GM18873 (cell line): ENCODE measurements at regions not wholly inside any gene's neighbourhood (a gene's known extent, or its start where the extent isn't known, plus 50 kb on each side); places are given as distances from the start of the nearest gene placed in this dataset.
"Not testable (repeated sequence)": the region's sequence is repeated elsewhere in the genome, so short reads cannot be mapped to it uniquely, and the experiment has no call there.

ENCODE experiments used
- ATAC-seq: cut with Tn5 transposase; IDR thresholded peaks from one replicate; pipeline ENCODE4 v1.9.1; 2021; ENCODE audit warnings: mild to moderate bottlenecking, moderate library complexity, moderate number of reproducible peaks; ENCODE audit not compliant: unreplicated experiment, low FRiP score

DNA sequence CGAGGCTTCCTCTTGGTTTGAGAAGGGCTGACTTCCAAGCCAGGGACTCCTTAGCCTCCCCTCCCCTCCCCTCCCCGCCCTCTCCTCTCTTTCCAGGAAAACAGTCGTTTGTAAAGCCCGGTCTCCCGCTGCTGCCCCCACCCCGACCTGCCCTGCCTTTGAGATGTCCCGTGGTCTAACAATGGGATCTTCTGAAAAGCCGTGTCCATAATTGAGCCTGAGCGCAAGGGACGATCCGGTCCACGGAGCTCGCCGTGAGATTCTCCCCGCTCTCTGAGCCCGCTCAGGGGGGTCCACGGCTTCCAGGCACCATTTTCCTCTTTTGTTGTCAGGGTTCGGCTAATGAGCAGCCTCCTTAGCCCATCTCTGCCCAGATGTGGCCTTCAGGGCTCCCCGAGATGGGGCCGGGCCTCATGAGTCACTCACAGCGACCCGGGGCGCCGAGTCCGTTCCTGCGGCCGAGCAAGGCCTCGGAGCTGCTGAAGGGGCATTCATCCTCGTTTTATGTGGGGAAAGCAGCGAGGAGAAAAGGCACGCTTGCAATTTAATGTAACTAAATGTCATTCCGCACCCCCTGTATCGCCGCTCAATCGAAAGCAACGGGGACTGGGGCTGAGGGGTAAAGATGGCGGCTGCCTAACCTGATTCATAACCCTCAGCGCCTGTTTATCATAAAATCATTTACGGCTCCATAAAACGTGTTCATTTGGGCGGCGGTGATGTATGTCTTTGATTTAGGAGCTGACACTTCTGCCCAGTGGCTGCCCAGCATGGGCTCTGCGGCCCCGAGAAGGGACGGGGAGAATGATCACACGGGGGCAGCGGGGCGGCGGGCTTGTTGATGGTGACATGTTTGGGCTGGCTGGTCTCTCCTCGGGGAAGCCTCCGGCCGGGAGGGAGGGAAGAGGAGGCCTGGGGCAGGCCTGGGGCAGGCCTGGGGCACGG lies 232.6 kb upstream of the C1orf174 start:
- no peak for ATAC-seq

DNA sequence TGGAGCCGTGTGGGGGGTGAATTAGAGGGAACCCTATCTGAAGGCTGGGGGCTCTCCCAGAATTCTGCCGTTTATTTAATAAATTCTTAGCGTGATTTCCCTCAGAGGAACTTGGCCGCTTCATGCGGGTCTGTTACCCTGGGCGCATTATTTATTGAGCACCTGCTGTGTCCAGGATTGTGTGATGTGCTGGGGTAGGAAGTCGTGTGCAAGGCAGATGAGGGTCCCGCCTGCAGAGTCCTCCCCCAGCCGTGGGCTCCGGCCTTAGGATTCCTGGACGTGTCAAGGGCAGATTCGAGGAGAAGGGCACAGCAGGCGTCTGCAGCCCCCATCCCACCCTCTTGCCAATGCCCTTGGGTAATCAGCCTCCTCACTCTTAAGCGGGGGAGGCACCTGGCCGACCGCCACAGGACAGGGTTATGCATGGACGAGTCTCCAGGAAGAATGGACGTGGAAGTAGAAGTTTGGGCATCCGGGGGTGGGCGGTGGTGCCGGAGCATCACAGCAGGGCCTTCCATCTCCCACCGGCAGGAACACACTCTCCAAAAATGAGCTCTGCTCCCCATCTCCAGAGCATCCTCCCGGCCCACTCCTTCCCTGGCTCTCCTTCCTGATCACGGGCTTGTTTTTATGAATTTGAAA lies 233.3 kb upstream of the C1orf174 start:
- no peak for ATAC-seq

DNA sequence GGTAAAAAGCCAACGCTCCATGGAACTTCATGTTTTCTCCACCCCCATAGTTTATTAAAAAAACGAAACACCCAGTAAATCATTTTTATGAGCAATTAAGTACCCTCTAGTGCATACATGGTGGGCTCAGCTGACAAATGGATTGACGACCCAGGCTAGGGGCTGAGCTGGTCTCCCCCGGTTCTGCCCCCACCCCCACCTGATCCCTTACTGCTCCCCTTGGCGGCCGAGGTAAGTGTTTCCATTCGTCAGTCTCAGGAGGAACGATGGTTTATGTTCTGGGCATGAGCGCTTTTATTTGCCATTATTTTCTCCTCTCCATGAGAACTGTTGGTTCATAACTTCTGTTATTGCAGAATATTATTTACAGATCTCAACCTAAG lies 233.9 kb upstream of the C1orf174 start:
- ATAC-seq: no peak

DNA sequence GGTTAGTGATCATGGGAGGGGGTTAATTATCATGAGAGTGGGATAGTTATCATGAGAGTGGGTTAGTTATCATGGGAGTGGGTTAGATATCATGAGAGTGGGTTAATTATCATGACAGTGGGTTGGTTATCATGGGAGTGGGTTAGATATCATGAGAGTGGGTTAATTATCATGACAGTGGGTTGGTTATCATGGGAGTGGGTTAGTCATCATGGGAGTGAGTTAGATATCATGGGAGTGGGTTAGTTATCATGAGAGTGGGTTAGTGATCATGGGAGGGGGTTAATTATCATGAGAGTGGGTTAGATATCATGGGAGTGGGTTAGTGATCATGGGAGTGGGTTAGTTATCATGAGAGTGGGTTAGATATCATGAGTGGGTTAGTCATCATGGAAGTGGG lies 235.8 kb upstream of the C1orf174 start:
- ATAC-seq: not testable (repeated sequence)

DNA sequence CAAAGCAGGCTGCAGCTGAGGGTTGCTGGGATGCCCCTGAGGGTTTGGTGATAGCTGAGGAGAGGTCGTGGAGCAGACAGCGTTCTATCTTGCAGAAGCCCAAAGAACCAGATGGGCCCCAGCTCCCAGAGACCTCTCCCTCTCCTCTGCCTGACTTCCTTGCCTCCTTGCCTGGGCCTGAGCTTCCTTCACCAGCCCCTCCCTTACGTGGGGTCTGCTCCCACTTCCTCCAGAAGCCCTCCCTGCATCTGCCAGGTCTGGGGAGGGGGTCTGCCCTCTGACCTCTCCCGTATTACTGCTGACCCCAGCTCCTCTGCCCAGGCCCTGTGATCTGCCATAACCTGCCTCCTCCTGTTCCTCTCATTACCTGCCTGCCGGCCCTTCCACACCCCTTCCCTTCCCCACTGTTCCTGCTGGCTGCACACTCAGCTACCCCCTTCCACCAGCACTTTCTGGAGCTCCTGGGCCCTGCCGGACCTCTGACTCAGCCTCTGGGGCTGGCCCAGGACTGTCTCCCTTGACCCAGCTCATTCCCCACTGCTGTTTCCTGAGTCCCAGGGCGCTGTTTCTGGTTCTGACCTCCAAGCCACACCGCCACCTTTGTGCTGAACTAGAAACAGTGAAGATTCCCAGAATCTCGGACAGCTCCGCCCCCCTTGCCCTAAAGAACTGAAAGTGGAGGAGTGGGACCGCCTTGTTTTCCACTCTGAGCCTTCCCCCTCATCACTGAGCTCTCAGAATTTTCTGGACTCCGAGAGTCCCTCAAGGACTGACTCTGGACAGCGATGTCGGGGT lies 237.7 kb upstream of the C1orf174 start:
- no peak for ATAC-seq

DNA sequence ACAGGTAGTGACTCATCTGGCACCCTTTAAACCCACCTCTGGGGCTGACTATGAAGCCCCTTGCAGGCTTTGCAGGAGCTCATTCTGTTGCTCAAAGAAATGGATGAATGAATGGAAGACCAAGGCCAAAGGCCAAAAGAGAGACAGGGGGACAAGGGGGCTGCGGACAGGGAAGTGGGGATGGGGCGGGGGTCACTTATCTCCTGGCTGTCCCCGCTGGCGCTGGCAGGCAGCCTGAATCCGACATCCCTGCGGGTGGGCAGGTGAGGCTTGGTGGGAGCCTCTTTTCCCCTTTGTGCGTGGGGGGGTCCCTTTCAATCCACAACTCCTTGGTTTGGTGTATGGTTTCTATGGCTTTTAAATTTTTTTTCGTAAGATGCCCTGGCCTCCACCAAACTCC lies 239.6 kb upstream of the C1orf174 start:
- ATAC-seq: no peak

DNA sequence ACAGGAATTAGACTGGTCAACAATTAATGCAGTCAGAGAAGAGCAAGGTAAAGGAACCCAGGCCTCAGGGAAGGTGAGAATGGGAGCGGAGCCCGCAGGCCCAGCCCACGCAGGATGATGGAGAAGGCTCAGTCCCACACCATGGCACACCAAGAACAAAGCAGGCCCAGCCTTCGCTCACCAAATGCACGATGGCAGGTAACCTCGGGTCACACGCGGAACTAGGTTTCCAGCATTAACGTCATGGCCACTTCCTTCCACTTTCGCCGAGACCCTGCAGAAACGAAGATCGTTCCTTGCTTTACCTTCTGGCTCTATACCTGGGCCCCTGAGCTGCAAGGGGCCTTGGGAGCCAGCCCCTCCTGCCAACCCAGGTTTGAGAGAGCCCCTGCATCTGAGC lies 240.2 kb upstream of the C1orf174 start:
- ATAC-seq: no peak

DNA sequence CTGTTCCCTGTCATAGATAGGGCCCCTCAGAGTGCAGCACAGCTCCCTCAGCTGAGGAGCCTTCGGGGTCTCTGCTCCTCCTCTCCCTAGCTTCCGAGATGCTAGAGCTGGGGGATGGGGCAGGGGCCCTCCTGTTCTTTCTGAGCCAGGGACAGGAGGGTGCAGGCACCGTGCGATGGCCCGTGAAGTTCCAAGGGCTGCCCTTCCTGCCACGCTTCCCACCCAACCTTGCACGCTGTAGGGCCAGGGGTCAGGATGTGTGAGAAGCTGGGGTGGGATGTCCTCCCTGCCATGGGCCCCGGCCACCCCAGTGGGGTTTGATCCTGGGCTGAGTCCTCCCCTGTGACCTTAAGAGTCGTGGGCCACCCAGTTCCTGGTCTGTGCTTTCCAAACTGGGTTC lies 240.7 kb upstream of the C1orf174 start:
- no peak for ATAC-seq

DNA sequence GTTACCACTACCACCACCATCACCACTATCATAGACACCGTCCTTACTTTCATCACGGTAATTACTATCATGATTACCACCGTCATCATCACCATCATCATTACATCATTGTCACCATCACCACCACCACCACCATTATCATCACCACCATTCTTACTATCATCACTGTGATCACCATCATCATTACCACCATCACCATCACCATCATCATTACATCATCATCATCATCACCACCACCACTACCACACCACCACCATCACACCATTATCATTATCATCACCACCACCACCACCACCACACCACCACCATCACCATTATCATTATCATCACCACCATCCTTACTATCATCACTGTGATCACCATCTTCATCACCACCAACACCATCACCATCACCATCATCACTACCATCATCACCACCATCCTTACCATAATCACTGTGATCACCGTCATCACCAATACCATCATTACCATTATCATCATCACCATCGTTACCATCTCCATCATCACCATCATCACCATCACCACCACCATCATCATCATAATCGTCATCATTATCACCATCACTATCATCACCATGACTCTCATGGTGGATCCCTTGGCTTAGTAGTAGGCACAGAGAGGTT lies 244.4 kb upstream of the C1orf174 start:
- no peak for ATAC-seq

DNA sequence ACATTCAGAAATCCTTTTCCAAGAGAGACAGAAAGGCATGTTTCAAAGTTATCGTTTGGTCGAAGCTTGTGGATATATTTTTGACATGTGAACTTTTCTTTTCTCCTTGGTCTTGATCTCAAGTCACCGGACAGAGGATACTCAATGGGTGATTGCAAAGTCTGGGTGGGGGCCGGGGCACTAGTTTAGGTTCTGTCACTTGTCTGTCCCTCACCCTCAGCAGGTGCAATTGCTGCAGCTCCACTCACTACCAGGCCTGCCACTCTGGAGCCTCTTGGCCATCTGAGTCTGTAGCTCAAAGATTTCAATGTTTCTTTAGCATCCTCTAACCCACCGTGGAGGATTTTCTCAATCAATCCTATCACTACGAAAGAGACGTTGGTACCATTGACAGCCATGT lies 246.0 kb upstream of the C1orf174 start:
- ATAC-seq: no peak

DNA sequence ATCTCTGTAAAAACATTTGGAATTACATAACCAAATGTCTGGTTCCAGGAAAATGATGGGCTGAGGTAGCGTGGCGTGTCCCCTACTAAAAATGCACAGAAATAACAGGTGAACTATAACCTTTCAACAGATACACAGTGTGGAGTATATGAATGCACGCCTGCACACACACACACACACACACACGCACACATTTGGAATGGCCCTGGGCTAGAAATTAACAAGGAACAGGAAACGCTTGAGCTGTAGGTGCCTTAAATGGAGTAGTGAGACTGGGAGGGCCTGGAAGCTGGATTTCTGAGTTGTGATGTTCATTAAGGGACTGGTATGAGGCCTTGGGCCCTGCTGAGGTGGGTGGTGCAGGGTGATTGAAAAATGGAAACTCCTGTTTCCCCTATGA lies 246.5 kb upstream of the C1orf174 start:
- no peak for ATAC-seq

DNA sequence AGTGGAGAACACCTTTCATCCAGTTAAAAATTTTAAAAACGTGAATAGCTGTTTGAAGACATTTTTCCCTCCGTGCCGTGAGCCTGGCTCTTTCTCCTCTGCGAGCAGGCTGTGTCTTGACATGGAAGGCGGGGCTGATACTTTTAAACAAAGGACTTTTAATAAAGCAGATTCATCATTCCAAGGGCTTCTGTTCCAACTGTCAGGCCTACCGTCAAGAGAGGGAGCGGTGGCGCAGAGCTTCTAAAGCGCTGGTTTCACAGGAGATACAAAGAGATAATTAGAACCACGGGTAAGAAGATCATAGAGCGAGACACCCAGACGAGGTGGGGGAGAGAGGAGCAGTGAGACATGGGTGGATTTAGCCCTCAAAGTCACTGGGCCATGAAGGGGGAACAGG lies 247.4 kb upstream of the C1orf174 start:
- no peak for ATAC-seq

DNA sequence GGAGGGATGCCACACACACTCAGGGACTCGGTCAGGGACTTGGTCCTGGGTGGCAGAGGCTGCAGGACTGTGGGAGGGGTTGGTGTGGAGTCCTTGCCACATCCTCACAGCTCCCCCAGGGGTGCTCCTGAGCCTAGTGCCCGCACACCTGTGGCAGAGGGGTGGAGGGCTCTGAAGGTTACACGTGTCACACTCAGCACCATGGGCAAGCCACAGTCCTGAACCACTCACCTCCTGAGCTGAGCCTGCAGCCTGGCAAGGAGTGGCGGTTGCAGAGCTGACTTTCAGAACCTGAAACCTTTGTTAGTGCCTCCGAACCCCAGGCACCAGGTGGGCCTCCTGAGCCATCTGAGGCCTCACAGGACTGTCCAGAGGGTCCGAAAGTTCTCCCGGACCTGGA lies 249.2 kb upstream of the C1orf174 start:
- ATAC-seq: no peak

DNA sequence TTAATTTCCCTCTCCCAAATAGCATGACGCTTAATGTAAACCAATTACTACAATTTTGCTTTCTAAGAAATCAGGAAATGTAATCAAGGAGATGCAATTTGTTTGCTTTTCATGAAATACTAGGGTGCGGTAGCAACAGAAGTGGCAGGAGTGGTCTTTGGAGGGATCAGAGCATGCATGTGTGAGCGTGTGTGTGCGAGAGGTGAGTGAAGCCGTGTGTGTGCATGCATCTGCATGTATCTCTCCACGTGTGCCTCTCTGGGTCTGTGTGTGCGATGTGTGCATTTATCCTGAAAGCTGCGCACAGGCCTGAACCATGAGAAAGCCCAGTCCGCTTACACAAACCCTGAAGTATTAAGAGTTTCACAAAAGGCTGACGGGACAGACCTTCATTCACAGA lies 249.8 kb upstream of the C1orf174 start:
- no peak for ATAC-seq

DNA sequence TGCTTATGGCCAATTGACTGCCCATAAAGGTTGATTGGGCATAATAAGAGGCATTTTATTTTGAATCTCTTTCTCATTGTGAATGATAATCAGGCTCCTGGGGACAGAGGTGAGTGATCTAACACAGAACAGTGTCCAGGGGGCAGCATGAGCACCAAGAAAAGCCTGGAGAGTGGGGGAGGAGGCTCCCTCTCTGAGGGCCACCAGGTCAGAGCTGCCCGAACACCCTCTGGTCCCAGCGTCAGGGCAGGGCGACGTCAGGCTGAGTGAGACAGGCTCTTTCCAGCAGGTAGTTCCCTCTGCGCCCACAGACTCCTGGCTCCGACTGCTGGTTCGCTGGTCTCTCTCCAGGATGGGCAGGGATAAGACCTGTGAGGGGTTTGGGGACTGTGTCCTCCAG lies 250.2 kb upstream of the C1orf174 start:
- no peak for ATAC-seq

DNA sequence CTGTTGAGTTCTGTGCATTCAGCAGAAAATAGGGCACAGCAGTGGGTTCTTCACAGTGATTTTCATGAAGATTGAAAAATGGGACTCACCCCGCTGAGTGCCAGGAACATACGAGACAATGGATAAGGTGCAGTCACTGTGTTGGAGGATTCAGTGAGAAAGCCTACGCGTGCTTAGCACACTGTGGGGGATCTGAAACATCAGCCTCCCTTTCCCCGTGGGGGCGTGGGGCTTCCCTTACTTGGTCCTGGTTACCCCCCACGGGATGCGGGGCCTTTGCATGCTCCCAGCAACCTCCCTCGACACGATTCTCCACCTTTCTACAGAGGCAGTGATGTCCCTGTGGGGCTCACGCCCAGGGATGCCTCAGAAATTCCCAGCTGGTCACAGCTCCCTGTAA lies 252.2 kb upstream of the C1orf174 start:
- no peak for ATAC-seq

DNA sequence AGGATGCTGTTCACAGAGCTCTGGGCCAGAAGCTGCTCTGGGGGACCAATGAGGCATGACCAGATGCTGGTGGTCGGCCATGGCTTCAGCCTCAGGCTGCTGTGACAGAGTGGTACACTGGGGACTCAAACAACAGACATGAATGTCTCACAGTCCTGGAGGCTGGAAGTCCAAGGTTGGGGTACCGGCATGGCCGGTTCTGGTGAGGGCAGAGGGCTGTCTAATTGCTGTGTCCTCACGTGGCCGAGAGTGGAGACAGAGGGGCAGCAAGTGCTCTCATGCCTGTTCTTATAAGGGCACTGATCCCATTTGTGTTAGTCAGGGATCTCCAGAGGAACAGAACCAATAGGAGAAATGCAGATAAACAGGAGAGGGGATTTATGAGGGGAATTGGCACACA lies 253.5 kb upstream of the C1orf174 start:
- no peak for ATAC-seq

DNA sequence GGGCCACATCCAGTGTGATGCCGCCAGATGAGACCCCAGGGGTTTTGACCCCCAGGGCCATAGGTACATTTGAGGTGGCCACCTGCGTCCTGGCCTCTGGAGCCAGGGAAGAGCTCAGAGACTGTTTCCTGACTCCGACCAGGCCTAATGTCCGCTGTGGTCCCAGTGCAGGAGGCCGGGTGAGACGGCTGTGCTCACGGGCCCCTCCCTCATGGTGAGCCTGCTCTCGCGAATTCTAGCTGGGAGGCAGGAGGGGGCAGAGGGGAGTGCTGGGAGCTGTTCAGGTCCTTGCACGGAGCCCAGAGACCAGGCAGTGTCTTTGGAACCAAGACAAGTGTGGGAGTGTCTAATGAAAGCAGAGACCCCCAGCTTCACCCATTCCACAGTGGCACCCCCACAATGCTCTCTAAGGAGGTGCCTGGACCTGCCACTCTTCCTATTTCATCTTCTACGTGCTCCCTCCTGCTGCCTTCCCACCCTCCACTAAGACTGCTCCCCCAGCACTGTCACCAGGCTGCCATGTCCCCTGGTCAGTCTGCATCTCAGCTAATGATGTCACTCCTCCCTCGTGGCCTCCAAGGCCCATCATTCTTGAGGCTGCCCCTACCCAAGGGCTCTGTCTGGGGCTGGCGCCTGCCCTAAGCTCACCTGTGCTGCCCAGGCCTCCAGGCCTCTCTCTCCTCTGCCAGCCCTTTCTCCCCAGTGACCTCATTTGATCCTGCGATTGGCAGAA lies 256.3 kb upstream of the C1orf174 start:
- no peak for ATAC-seq

DNA sequence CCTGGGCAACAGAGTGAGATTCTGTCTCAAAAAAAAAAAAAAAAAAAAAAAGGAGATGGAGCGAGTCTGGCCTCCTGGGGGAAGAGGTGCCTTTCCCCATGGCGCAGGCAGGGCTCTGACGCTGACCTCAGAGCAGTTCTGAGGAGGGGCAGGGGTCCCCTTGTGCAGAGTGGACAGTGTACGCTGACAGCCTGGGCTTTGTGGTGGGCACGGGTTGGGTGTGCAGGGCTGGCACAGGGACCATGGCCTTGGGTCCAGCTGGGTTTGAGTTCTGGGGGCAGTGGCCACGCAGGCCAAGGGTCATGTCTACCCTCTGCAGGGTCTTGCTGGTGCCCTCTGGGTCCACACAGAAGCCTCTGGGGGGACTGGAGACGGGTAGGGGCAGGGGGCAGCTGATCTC lies 260.1 kb upstream of the C1orf174 start:
- no peak for ATAC-seq

DNA sequence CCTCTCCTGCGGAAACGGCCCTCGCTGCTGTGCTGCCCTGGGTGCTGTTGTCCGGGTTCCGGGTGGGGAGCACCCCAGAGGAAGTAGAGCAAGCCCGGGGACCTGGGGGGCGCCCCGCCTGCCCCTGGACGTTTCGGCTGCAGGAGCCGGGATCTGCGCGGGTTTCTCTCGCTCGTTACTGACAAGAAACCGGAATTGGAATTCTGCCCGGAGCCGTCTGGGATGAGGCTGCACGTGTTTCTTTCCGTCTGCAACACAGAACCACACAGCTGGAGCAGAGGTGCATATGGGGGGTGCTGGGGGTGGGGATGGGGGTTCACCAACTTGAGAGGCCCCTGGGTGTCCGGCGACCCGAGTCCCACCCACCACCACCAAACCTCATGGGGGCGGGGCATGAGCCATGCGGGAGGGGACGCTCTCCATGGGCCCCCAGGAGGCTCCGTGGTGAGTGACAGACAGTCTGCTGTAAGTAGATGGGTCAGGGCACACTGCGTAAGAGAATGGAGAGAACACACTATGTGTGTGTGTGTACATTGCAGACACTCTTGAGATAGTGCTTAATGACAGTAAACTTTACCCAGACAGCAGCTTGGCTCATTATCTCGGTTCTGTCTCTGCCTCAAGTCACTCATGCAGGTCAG lies 261.4 kb upstream of the C1orf174 start:
- no peak for ATAC-seq
